Stimulated activated CD4-positive, alpha-beta T cell treated with anti-CD3 and anti-CD28 coated beads, Interleukin-1b, Interleukin-23, amount 100 ng/mL, for 48 hours (primary cell): ENCODE measurements at regions not wholly inside any gene's neighbourhood (a gene's known extent, or its start where the extent isn't known, plus 50 kb on each side); places are given as distances from the start of the nearest gene placed in this dataset.

Experiments used
- DNase-seq: peaks from one replicate; pipeline ENCODE4 v3.0.0-alpha.2; 2020

- DNase-seq = no peak
Observed at GRCh38 chr19:30775956-30776355, 403.8 kb downstream of the ZNF536 start.

GRCh38 chr19:30774252-30774766, 402.1 kb downstream of the ZNF536 start:
- DNase-seq = no peak

DNA sequence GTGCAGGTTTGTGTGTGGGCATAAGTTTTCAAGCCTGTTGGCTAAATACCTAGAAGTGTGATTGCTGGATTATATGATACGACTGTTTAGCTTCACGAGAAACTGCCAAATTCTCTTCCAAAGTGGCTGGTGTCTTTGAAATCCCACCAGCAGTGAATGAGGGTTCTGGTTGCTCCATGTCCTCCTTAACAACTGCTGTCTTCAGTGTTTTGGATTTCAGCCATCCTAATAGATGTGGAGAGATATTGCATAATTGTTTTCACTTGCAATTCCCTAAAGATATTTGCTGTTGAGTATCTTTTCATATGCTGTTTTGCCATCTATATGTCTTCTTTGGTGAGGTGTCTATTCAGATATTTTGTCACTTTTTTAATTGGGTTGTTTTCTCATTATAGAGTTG, 390.5 kb downstream of the ZNF536 start:
- no peak for DNase-seq

- no peak for DNase-seq
Observed at GRCh38 chr19:30760014-30760413, 387.8 kb downstream of the ZNF536 start.

DNA sequence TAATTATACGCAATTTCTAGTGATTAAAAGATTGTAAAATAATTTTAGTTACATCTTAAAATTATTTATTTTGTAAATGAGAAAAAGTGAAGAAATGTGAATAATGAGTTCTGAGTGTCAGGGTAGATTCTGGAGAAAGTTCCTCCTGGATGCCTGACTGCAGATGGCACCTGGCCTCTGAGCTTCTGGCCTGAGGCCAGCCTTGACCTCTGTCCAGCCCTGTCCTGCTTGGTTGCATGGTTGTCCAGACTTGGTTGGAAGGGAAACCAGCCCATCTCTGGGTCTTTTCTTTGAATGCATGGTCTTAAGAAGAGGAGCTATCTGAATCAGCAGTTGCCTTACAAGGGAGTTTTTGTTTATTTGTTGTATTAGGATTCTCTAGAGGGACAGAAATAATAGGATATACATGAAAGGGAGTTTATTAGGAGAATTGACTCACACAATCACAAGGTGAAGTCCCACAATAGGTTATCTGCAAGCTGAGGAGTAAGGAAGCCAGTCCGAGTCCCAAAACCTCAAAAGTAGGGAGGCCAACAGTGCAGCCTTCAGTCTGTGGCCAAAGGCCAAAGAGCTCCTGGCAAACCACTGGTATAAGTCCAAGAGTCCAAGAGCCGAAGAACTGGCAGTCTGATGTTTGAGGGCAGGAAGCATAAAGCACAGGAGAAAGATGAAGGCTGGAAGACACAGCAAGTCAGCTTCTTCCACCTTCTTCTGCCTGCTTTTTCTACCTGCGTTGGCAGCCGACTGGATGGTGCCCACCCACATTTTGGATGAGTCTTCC, 385.8 kb downstream of the ZNF536 start:
- no peak for DNase-seq

DNA sequence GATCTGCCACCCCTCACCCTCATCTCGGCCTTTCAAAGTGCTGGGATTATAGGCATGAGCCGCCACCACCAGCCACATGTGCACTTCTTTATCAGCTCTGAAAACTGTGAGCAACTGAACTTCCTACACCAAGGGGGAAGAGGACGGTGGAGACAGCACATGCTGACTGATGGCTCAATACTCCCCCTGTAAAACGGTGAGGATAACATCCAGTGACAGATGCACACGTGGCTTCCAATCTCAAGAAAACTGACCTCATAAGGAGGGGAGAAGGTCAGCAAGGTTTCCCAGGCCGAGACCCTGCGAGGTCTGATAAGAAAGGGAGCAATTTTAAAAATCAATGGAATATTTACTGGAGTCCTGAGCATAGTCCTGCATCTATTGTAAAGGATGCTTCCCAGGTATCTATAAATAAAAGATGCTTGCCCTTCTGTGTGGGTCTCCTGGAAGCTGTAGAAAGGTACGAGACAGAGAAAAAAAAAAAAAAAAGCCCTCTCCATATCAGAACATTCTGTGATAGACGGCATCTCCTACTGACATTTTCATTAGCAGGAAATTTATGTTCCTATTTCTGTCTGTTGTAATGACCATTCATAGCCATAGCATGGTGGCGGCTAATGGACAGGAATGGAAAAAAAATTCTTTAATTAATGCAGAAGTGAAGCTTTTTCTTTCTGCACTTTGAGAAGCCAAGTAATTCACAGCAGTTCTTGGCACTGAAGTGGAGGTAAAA, 385.1 kb downstream of the ZNF536 start:
- no peak for DNase-seq

DNA sequence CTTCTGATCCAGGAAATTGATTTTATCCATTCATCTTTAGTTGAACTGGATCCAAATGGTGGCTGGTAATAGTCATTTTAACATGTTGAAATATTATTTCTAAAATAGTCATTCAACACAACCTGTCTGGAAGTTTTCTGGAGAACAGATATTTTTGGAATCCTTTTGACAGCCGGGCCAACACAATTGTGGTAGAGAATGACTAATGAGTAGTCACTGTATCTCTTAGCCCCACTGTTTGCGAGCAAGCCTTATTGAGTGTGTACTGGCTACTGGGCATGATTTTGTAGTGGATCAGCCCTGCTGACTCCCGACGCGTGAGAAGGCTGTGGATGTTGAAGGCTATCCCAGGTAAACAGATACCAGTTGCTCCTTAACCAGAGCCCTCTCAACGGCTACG, 383.4 kb downstream of the ZNF536 start:
- DNase-seq = no peak

DNA sequence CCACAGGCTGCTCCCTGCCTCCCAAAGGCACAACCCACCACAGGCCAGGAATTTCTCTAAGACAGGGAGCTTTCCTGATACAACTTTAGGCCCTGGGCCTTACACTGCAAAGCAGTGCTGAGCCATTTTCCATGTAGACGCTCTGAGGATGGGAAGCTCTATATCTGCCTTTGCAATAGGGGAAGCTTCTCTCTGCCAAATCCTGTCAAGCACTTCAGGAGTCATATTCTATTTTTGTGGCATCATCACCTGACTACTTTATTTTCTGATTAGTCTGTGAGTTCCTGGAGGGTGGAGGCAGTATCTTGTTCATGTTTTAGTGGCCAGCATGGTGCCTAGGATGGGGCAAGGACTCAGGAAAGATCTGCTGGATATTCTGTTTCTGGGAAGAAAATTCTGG, 382.0 kb downstream of the ZNF536 start:
- no peak for DNase-seq

- no peak for DNase-seq
Observed at GRCh38 chr19:30752876-30753275, 380.7 kb downstream of the ZNF536 start.

DNA sequence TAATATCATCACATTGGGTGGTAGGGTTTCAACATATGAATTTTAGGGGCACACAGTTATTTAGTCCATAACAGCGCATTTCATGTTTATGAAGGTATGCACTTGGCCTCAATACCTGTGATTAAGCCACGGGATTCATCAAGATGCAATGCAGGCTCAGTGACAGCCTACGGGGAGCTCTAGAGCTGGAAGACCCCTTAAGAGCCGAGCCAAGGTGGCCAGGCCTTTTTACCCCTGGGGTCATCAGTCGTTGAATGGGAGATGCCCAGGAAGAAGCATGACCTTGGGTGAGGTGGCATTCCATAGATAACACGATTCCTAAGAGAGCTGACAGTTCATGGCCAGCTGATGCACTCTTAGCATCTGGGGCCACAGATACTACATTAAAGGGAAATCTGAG, 380.0 kb downstream of the ZNF536 start:
- no peak for DNase-seq

GRCh38 chr19:30745476-30745985, 373.3 kb downstream of the ZNF536 start:
- no peak for DNase-seq

- DNase-seq = no peak
Observed at GRCh38 chr19:30744741-30745475, 372.7 kb downstream of the ZNF536 start.

DNA sequence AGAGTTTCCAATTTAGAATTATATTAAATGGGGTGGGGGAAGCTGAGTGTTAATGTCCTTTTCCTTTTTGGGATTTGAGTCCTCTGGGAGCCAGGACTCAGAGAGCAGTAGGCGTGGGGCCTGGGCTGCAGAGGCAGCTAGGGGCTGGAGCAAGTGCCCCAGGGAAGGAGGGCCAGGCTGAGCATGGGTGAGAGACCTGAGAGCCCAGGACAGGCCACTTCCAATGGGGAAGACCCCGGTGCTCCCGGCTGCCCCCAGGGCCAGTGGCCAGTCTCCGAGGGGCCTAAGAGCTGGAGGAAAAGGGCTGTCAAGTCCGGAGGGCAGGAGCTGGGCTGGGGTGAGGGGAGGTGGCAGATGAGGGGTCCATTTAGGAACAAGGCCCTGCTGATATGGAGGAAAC, 371.5 kb downstream of the ZNF536 start:
- no peak for DNase-seq

GRCh38 chr19:30743011-30743410, 370.8 kb downstream of the ZNF536 start:
- DNase-seq = no peak

GRCh38 chr19:30742406-30742938, 370.3 kb downstream of the ZNF536 start:
- no peak for DNase-seq

GRCh38 chr19:30741566-30741965, 369.4 kb downstream of the ZNF536 start:
- no peak for DNase-seq

DNA sequence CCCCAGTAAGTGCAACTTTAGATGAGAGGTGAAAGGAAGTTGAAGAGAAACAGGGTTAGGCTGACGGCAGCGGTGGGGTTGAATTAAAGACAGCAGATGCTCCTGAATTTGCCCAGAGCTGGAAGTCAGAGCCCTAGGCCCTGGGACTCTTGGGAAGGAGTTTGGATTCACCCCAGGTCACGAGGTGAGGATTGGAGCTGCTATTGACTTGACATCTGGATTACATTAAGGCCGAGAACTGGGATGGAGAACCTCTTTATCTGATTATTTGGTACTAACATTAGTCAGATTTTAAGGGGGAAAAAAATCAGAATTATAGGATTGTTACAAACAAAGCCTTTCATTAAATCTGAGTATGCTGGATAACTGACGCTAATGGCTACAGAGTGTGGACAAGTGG, 367.2 kb downstream of the ZNF536 start:
- no peak for DNase-seq

DNA sequence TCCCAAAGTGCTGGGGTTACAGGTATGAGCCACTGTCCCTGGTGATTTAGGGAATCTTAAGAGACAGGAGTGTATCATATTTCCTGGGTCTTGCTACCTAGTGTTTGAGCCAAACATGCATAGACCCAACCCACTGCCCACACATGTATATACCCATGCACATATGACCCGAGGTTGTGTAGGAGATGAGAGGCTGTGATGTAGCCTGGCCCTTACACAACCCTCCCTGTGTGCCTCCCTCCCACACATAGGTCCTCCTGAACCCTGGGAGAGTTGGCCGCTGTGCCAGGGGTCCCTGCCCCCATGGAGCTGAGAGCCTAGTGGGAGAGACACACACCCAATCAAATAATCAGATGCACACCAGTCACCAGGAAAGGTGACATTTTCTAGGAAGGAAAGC, 365.9 kb downstream of the ZNF536 start:
- no peak for DNase-seq

DNA sequence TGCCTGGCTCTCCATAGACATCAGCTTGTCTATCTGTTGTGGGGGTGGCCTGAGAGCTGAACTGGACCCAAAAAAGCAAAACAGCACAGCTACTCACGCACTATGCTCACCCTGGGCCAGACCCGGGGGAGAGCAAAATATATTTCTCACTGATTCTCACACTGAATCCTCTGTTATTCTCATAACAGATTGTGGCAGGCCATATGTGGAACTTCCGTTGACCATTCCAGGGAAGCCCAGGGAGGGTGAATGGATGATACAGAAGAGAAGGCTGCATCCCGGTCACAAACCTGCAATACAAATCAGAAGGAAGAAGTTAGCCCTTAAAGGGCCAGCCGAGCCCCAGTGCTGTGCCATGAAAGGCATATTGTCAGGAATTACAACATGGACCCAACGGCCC, 362.5 kb downstream of the ZNF536 start:
- no peak for DNase-seq

- DNase-seq = no peak
Observed at GRCh38 chr19:30733826-30734550, 361.8 kb downstream of the ZNF536 start.

DNA sequence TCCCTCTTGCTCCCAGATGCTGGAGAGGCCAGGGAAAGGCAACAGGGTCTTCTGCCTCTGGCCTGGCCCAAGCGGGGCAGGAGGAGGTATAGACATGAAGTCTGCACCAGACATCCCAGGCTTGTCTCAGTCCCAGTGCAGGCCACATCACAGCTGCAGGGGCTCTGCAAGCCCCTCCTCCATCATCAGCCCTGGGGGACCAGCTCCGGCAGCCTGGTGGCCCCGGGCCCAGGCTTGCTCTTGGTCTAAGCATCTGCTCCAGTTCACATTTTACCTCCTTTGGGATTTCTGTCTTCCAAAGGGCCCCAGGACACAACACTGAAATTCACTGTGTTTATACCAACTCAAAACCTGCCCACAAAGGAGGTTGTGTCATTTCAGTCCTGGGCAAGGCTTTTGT, 359.4 kb downstream of the ZNF536 start:
- no peak for DNase-seq

DNA sequence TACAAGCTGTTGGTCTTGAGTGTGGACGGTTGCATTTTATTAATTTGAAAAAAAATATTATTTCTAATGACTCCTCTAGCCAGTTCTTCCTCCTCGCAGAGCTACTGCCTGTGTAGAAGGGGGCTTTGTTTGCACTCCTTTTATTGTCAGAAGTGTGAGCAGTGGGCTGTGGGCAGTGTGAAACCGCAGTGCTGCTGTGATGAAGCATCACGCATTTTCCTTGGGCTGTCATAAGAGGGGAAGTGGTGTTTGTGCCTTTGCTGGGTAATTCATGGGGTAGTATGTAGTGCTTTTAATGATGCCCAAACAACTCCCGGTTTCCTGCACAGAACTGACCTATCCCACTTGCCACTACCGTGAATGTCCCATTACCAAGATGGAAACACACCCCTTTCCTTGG, 357.3 kb downstream of the ZNF536 start:
- no peak for DNase-seq
